ENCODE measurements at regions not wholly inside any gene's neighbourhood (a gene's known extent, or its start where the extent isn't known, plus 50 kb on each side); places are given as distances from the start of the nearest gene placed in this dataset.

DNA sequence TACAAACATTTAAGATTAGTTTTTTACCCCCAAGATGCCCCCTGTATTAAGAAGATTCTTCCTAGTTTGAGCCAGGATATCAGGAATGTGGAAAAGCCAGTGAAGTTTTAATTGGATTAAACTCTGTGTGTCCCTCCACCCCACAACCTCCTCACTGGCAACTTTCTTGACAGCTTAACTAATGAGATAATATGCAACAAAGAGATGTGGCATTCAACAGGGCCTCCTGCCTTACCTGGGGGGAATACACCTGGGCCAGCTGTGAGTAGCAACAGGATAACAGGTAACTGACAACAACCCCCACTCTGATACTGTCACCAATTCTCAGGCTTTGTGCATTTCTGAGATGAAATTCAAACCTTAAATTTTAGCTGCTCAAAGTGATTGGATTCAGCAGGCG, 512.3 kb downstream of the TFAP2B start:
- H3K4me3 Mint-ChIP-seq (ENCODE audit: unreplicated experiment) = no peak overlapping the region
- no peaks in the 10 kb centered on the region for H3K4me1 Mint-ChIP-seq (ENCODE audit: insufficient read depth, unreplicated experiment)
- H3K27me3 Mint-ChIP-seq (ENCODE audit: insufficient read depth, unreplicated experiment) = no peaks in the 10 kb centered on the region
- no TSS peak for BruUV-seq (replicated peaks)
- H3K36me3 Mint-ChIP-seq (ENCODE audit: insufficient read depth, unreplicated experiment) = no peaks in the 10 kb centered on the region
- POLR2A ChIA-PET = no interaction called here
- CTCF ChIA-PET = interaction anchor here (0.5 kb wide), 1 partner anchor 38 kb away, joined by 3 read pairs; no protein-coding TSS in a partner anchor
- no peak overlapping the region for H3K27ac Mint-ChIP-seq (ENCODE audit: low read depth, unreplicated experiment)
- TF ChIP-seq CTCF (IDR thresholded peaks at IDR 0.05; ENCODE audit: unreplicated experiment) = no peak
- intact Hi-C loops (cut with micrococcal nuclease) = no loop called here
- DNase-seq (ENCODE audit: unreplicated experiment) = no peak
- no peaks in the 10 kb centered on the region for H3K9me3 Mint-ChIP-seq (ENCODE audit: unreplicated experiment)

DNA sequence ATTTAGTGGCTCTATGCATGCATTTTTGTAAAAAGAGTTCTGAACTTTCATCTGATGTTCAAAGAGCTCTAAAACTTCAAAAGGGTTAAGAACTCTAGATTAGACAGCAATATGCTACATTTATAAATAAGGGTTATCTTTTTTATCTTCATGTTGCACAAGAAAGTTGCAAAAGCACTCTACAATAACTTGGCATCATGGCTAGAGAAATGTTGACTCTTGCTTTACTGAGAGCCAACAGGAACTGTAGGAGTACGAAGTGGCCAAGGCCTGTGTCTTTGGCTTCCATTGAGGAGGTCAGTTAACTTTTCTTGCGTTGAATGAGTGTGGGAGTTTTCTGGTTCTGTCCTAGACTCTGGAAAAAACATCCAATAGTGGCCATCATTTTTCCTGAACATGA, 516.9 kb downstream of the TFAP2B start:
- TF ChIP-seq CTCF (IDR thresholded peaks at IDR 0.05; ENCODE audit: unreplicated experiment) = no peak
- Mint-ChIP-seq H3K9me3 (ENCODE audit: unreplicated experiment) (no peaks in the 10 kb centered on the region), H3K36me3 (ENCODE audit: insufficient read depth, unreplicated experiment) (no peaks in the 10 kb centered on the region), H3K27me3 (ENCODE audit: insufficient read depth, unreplicated experiment) (no peaks in the 10 kb centered on the region), H3K4me3 (ENCODE audit: unreplicated experiment) (no peak overlapping the region), H3K27ac (ENCODE audit: low read depth, unreplicated experiment) (no peak overlapping the region), H3K4me1 (ENCODE audit: insufficient read depth, unreplicated experiment) (no peaks in the 10 kb centered on the region)
- intact Hi-C loops (cut with micrococcal nuclease) = no loop called here
- ChIA-PET CTCF (interaction anchor here (2.1 kb wide), 1 partner anchor 15 kb away, joined by 5 read pairs; no protein-coding TSS in a partner anchor), POLR2A (interaction anchor here (0.6 to 1.5 kb wide), 2 partner anchors 35 to 36 kb away, joined by 3 to 5 read pairs; no protein-coding TSS in a partner anchor)
- DNase-seq (ENCODE audit: unreplicated experiment) = no peak
- no TSS peak for BruUV-seq (replicated peaks)

GRCh38 chr6:51336185-51336584, 517.5 kb downstream of the TFAP2B start:
- Mint-ChIP-seq H3K27me3 (ENCODE audit: insufficient read depth, unreplicated experiment) (no peaks in the 10 kb centered on the region), H3K9me3 (ENCODE audit: unreplicated experiment) (no peaks in the 10 kb centered on the region), H3K4me1 (ENCODE audit: insufficient read depth, unreplicated experiment) (no peaks in the 10 kb centered on the region), H3K27ac (ENCODE audit: low read depth, unreplicated experiment) (no peak overlapping the region), H3K4me3 (ENCODE audit: unreplicated experiment) (no peak overlapping the region), H3K36me3 (ENCODE audit: insufficient read depth, unreplicated experiment) (no peaks in the 10 kb centered on the region)
- POLR2A ChIA-PET = interaction anchor here (0.6 kb wide), 1 partner anchor 36 kb away, joined by 3 read pairs; no protein-coding TSS in a partner anchor
- intact Hi-C loops (cut with micrococcal nuclease) = no loop called here
- BruUV-seq (replicated peaks) = no TSS peak
- CTCF ChIA-PET = interaction anchor here (2.1 kb wide), 1 partner anchor 15 kb away, joined by 5 read pairs; no protein-coding TSS in a partner anchor
- no peak for TF ChIP-seq CTCF (IDR thresholded peaks at IDR 0.05; ENCODE audit: unreplicated experiment)
- DNase-seq (ENCODE audit: unreplicated experiment) = no peak

- intact Hi-C loops (cut with micrococcal nuclease) = no loop called here
- Mint-ChIP-seq H3K27ac (ENCODE audit: low read depth, unreplicated experiment) (no peak overlapping the region), H3K27me3 (ENCODE audit: insufficient read depth, unreplicated experiment) (no peaks in the 10 kb centered on the region), H3K36me3 (ENCODE audit: insufficient read depth, unreplicated experiment) (no peaks in the 10 kb centered on the region), H3K4me1 (ENCODE audit: insufficient read depth, unreplicated experiment) (no peaks in the 10 kb centered on the region), H3K9me3 (ENCODE audit: unreplicated experiment) (no peaks in the 10 kb centered on the region), H3K4me3 (ENCODE audit: unreplicated experiment) (no peak overlapping the region)
- POLR2A ChIA-PET = interaction anchor here (0.6 kb wide), 1 partner anchor 190 kb away, joined by 3 read pairs; no protein-coding TSS in a partner anchor
- no peak for TF ChIP-seq CTCF (IDR thresholded peaks at IDR 0.05; ENCODE audit: unreplicated experiment)
- CTCF ChIA-PET = interaction anchor here (0.6 kb wide), 1 partner anchor 596 kb away, joined by 3 read pairs; no protein-coding TSS in a partner anchor
- BruUV-seq (replicated peaks) = no TSS peak
- no peak for DNase-seq (ENCODE audit: unreplicated experiment)
These were observed 518.6 kb downstream of the TFAP2B start for GRCh38 chr6:51337277-51337676.

Measured in MCF 10A (cell line).